Amniotic stem cell (primary cell): ENCODE measurements at regions not wholly inside any gene's neighbourhood (a gene's known extent, or its start where the extent isn't known, plus 50 kb on each side); places are given as distances from the start of the nearest gene placed in this dataset.
A peak's percentile ranks its signal among the peaks of the same experiment; 100 is the strongest.
"Not testable (repeated sequence)": the region's sequence is repeated elsewhere in the genome, so short reads cannot be mapped to it uniquely, and the experiment has no call there.

ENCODE experiments used
- DNase-seq: peaks from one replicate; lab custom pipeline; 2025; lab: John Stamatoyannopoulos, UW

DNA sequence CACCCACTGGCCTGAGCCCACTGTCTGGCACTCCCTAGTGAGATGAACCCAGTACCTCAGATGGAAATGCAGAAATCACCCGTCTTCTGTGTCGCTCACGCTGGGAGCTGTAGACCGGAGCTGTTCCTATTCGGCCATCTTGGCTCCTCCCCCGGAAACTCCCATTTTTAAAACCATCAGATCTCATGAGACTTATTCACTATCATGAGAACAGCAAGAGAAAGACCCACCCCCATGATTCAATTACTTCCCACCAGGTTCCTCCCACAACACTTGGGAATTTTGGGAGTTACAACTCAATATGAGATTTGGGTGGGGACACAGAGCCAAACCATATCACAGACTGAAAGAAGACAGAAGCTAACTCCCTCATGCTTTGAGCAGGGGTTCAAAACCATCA lies 134.5 kb downstream of the SLC39A8 start:
- DNase-seq, result not testable (repeated sequence)

DNA sequence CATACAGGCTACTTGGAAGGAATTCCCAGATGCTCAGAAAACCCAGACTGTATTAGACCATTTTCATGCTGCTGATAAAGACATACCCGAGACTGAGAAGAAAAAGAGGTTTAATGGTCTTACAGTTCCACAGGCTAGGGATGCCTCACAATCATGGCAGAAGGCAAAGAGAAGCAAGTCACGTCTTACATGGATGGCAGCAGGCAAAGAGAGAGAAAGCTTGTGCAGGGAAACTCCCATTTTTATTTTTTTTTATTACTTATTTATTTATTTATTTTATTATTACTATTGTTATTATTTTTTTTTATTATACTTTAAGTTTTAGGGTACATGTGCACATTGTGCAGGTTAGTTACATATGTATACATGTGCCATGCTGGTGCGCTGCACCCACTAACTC lies 140.6 kb downstream of the SLC39A8 start:
- DNase-seq, result not testable (repeated sequence)

DNA sequence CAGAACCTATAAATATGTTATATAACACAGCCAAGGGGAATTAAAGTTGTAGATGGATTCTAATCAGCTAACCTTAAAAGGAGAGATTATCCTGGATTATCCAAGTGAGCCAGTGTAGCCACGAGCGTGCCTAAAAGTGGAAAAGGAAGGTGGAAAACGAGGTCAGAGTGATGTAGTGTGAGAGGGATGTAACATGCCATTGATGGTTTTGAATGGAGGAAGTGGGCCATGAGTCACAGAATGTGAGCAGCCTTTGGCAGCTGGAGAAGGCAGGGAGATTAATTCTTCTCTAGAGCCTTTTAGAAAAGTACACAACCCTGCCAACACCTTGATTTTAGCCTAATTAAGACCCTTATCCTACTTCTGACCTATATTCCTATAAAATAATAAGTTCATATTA lies 149.1 kb downstream of the SLC39A8 start:
- no peak for DNase-seq

DNA sequence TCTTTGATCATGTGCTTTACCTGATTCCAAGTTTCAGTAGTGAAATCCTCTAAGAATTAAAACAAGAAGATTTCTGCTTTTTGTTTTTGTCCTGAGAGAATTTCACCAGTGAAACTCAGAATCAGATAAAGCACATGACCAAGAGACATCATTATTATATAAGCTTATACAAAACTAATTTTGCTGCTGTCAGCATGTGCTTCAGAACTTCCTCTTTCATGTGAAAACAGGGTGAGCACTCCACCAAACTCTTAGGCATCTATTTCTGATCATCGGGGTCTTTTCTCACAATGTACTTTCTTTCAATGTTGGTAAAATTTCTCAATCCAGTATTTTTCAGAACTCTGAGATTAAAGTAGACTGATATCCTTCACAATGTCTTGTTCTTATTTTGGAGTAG lies 152.1 kb downstream of the SLC39A8 start:
- DNase-seq, result no peak

DNA sequence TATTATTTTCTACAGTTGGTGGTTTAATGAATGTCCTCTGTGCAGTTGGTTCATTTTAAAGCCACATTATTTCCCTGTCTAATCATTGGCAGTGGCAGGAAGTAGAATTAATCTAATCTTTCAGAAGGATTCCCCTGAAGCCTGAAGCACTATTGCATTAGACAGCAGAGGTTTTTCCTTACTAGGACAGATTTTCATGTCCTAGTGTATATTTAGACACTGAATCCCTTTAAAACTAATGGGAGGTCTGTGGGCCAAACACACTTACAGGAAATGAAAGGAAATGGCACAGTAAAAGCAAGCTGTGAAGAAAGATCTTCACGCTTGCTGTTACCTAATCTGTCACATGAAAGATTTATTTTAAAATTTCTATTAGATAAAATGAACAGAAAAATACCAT lies 165.2 kb downstream of the SLC39A8 start:
- no peak for DNase-seq

DNA sequence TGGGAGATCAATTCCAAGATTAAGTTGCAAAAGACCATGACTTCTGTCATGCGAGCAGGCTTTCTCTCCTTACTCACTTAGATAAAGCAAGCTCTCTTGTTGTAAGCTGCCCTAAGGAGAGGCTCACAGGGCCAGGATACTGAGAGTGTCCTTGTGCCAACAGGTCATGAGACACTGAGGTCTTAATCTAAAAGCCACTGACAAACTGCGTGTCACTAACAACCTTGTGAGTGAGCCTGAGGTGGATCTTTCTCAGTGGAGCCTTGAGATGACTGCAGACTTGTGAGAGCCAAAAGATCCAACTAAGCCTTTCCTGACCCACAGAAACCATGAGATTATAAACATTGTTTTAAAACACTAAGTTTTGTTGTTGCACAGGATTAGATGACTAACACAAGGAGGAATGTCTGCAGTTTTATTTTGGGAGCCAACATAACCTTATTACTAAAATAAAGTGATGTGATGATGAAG lies 170.5 kb downstream of the SLC39A8 start:
- peak; percentile 20 for DNase-seq

DNA sequence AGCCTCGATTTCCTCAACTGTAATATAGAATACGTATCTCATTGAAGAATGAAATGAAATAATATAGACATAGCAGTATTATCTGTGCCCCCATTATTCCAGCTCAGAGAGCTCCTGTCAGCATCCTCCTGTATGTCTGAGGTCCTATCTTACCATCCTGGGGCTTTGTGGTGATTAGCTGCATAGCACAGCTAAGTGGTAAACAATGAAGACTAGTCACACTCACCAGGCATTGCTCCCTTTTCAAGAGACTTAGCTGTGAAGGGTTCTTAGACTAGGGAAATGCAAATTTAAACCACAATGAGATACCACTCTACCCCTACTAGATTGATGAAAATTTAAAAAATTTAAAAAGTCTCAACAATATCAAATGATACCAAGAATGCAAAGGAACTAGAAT lies 172.9 kb downstream of the SLC39A8 start:
- DNase-seq, result no peak

DNA sequence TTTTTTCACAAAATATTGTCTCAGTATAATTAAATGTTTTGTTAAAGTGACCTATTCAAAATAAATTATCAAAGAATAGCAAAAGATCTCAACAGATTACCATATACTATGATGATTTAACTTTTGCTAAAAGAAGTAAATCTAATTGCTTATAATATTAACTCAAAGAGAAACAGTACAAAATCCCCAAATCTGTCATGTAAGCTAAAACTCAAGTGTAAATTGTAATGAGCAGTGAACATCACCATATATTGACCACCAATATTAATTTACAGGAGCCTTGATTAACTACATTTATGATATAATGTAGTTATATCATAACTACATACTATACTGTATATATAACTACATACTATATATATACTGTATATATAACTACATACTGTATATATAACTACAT lies 174.4 kb downstream of the SLC39A8 start:
- no peak for DNase-seq

DNA sequence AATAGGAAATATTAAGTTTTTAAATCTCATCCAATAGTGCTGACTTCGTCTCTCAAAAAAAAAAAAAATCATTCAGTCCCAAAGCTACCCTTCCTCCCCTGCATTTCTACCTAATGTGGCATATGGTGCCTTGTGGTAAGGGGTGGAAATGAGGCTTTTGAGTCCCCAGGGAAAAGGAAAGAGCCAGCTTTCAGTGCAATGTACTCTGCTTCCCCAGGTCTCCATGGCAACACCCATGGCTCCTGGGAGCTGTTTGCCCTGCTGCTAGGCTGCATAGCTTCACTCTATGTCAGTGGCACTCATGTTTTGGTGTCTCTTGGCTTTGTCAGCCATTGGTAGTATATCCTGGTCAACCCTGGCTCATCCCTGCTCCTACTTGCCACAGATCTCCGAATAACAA lies 175.9 kb downstream of the SLC39A8 start:
- no peak for DNase-seq

DNA sequence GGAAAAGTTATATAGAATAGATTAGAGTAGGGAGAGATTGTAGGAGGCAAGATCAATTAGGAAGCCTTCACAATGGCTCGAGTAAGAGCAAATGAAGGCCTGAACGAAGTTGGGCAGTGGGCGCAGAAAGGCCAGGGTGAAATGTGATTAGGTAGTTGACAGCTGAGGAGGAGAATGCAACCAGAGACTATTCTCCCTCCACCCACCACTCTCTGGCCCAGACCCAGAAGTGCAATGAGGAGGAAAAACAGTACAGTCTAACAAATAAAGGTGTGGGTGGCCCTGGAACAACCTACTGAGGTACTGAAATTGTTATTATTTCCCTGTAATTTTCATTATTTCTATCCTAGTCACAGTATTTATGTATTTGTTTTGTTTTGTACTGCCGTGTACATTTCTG lies 176.7 kb downstream of the SLC39A8 start:
- no peak for DNase-seq

DNA sequence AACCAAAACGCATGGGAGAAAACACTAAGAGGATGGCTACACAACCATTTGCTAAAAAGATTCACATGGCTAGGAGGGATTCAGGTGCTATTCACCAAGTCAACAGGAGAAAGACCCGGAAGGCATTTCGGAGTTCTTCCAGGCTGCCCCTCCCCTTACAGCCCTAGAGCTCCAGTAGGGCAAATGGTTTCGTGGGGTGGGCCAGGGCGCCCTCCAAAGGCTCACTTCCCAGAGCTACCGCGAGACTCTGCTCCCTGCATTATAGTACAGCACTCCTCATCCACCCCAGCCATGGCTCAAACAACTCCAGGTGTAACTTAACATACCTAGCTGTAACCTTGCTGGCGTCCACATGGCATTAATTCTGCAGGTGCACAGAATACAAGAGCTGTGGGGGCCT lies 179.7 kb downstream of the SLC39A8 start:
- no peak for DNase-seq

DNA sequence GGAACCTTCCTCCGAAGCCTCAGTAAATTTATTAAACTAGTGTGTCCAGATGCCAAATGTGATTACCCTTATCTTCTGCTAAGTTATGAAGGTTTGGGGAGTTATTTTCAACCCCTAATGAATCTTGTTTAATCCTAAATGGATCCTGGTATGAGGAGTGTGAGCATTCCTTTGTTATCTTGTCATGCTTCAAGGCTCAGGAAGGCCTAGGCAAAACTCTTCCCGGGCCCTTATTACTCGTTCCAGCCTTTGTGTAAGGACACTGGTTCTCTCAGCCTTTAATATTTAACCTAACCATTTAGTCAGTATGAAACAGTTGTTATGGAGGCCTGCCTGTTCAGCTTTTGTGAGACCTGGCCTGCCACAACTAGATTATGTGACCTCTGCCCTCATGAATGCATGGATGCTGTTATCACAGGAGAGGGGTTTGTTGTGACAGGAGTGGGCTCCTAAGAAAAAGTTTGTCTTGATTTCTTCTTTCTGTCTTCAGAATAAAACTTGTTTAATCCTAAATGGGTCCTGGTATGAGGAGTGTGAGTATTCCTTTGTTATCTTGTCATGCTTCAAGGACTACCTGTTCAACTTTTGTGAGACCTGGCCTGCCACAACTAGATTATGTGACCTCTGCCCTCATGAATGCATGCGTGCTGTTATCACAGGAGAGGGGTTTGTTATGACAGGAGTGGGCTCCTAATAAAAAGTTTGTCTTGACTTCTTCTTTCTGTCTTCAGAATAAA lies 181.7 kb downstream of the SLC39A8 start:
- no peak for DNase-seq

DNA sequence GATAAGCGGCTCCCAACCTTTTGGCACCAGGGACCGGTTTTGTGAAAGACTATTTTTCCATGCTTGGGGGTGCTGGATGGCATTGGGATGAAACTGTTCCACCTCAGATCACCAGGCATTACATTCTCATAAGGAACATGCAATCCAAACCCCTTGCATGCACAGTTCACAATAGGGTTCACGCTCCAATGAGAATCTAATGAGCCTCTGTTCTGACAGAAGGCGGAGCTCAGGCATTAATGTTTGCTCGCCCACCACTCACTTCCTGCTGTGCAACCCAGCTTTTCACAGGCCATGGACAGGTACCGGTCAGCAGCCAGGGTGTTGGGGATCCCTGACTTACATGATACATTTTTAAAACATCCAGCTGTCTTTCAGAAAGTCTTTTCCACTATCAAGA lies 187.3 kb downstream of the SLC39A8 start:
- DNase-seq, result no peak

DNA sequence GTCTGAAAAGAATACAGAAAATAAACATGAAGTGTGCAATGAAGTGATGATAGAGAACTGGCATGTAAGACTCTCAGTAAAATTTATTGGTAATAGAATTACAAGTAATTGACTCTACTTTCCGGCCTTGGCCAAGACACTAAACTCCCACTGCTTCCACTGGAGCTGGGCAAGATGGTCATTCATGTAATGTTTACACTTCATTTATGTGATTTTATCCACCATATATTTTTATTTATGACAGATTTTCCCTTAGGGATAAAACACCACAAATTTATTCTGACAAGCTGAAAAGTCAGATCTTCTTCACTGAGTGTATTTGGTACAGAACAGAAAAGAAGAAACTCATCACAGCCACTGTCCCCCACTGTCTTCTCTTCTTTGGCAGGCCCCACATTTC lies 191.9 kb downstream of the SLC39A8 start:
- DNase-seq, result no peak

DNA sequence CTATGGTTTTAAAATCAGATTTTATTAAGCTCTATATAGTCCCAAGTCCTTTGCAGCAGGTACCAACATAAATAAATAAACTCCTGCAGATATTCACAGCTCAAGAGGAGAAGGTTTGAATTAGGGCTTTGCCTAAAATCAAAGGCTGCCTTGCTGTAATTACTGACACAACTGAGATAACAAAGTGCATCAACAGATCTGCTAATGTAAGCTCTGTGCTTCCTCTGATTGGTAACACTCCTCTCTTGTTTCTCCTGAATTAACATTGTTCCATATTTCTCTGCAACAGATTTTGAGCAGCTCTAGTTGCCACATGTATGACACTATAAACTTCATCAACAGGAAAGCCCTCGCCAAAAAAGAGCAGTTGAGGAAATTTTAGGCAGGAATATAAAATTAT lies 193.6 kb downstream of the SLC39A8 start:
- no peak for DNase-seq

DNA sequence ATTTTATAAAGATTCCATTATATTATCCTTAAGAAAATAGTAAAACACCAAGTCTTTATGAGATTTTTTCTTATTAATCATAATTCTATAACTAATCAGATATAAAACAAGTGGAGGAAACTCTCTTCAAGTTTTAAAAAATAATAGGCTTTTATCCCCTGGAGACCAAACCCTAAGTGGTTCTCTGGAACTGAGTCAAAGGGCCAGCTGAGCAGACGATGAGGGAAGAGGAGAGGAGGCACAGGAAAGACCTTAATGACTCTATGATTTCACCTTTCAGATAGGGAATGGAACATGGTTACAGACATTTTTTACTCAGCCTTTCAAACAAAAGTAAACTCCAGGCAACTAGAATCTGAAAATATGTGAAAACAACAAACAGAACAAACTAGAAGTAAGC lies 201.8 kb downstream of the SLC39A8 start:
- no peak for DNase-seq

DNA sequence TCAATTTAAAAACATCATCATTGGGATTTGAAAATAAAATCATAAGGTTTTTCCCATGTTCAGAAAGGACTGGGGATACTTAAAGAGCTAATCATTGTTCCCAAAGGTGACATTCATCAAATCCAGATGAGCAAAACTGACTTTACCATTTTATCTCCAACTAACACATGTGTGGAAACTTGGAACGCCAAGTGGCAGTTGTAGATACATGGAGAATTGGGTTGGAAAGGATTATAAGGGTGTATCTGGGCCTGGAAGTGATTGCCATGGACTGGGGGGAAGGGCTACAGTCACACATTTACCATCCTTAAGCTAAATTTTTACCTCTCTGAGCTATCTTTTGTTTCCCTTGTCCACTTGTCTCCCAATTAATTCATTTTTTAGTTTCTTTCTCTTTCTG lies 203.4 kb downstream of the SLC39A8 start:
- DNase-seq, result no peak

DNA sequence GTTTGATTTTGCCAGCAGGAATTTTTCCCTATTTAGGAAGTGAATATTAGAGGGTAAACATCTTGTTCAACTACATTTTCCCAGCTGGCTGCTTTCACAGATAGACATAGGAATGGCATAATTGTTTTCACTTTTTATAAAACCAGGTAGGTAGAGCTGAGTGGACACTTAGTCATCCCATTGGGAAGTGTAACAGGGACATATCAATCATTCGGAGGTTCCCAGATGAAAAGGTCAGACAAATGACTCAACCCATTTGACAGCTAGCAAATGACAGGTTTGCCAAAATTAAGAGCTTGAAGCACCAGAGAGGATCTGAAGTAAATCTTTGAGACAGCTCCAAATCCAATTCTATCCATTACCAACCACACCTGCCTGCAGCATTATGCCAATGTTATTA lies 205.3 kb downstream of the SLC39A8 start:
- no peak for DNase-seq

DNA sequence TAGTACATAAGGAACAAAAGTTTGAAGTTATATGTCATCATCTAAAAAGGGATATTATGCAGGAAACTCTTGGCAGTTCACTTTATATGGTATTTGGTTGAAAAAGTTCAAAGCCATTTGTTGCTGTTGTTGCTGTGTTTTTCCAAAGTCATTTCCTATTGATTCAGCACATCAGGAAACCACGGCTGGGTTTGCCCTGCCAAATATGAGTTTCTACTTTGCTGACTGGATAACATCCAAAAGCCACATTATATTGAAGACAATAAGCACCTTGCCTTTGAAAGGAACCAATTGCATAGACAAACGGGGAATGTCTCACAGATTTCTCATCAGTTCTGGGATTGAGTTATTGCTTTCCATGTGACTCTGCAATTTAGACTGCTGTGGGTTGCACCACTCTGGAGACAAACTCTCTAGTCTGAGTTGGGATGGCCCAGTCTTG lies 206.1 kb downstream of the SLC39A8 start:
- no peak for DNase-seq

DNA sequence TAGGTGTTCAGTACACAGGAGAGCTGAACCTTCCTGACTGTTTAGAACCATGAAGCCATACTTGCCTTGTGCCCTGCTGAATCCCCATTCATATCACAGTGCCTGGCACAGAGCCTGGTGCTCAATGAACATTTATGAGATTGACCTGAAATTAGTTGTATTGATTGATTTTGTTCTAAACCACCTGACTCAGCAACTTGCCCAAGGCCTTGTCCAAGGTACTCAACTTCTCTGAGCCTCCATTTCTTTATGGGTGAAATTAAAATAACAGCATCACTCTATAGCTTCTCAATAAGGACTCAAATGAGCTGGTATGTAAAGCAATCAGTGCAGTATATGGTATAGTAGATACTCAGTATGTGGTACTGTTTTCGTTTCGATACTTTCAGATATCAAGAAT lies 208.1 kb downstream of the SLC39A8 start:
- DNase-seq, result no peak

DNA sequence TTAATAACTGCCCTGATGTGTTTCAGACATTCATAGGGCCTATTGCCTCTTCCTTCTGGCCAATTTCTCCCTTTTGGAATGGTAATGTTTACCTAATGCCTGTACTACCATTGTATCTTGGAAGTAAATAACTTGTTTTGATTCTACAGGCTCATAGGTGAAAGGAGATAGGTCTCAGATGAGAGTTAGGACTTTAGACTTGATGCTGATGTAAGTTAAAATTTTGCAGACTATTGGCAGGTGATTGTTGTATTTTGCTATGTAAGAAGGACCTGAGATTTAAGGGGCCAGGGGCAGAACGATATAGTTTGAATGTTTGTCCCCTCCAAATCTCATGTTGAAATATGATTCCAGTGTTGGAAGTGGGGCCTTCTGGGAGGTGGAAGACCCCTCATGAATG lies 215.5 kb downstream of the SLC39A8 start:
- DNase-seq, result no peak
